NCI-H1048 (cell line): ENCODE measurements at regions not wholly inside any gene's neighbourhood (a gene's known extent, or its start where the extent isn't known, plus 50 kb on each side); places are given as distances from the start of the nearest gene placed in this dataset.

ENCODE experiments used
- DNase-seq: peaks from one replicate; lab custom pipeline; 2025; lab: John Stamatoyannopoulos, UW

- no peak for DNase-seq
These were observed 62.3 kb upstream of the ARHGEF3 start for GRCh38 chr3:56864090-56864489.

GRCh38 chr3:56862352-56863062 lies 60.8 kb upstream of the ARHGEF3 start:
- no peak for DNase-seq

GRCh38 chr3:56861511-56861910 lies 59.8 kb upstream of the ARHGEF3 start:
- DNase-seq = no peak

- no peak for DNase-seq
These were observed 59.2 kb upstream of the ARHGEF3 start for GRCh38 chr3:56860939-56861338.

GRCh38 chr3:56860351-56860750 lies 58.6 kb upstream of the ARHGEF3 start:
- no peak for DNase-seq

GRCh38 chr3:56858331-56858730 lies 56.6 kb upstream of the ARHGEF3 start:
- DNase-seq = no peak

- no peak for DNase-seq
These were observed 55.4 kb upstream of the ARHGEF3 start for GRCh38 chr3:56857178-56857577.

- no peak for DNase-seq
These were observed 55.0 kb upstream of the ARHGEF3 start for GRCh38 chr3:56856752-56857151.

GRCh38 chr3:56855856-56856512 lies 54.2 kb upstream of the ARHGEF3 start:
- no peak for DNase-seq

- no peak for DNase-seq
These were observed 53.3 kb upstream of the ARHGEF3 start for GRCh38 chr3:56854856-56855611.

- no peak for DNase-seq
These were observed 50.5 kb upstream of the ARHGEF3 start for GRCh38 chr3:56851966-56852884.
